Suprapubic skin (tissue), 4 donors: ENCODE measurements at regions not wholly inside any gene's neighbourhood (a gene's known extent, or its start where the extent isn't known, plus 50 kb on each side); places are given as distances from the start of the nearest gene placed in this dataset.

ENCODE experiments used
- DNase-seq, 2 donors: peaks; one replicate each; pipeline ENCODE4 v3.0.0-alpha.2; 2019; ENCODE audit warnings: low spot score in 2 of 2
- H3K27ac ChIP-seq: fragments of 200-600 bp; sonication (generic); one replicate; pipeline ENCODE4 v1.5.1; 2019
- H3K27me3 ChIP-seq: fragments of 200-600 bp; sonication (generic); one replicate; pipeline ENCODE4 v1.5.1; 2019
- H3K36me3 ChIP-seq: fragments of 200-600 bp; sonication (generic); one replicate; pipeline ENCODE4 v1.5.1; 2019
- H3K4me1 ChIP-seq: fragments of 200-600 bp; sonication (generic); one replicate; pipeline ENCODE4 v1.5.1; 2019
- H3K4me3 ChIP-seq: fragments of 200-600 bp; sonication (generic); one replicate; pipeline ENCODE4 v1.5.1; 2019; ENCODE audit warnings: mild to moderate bottlenecking
- H3K9me3 ChIP-seq: fragments of 200-600 bp; sonication (generic); one replicate; pipeline ENCODE4 v1.5.1; 2019
- EP300 ChIP-seq: sonication (generic); formaldehyde crosslinking; IDR thresholded peaks from one replicate; pipeline ENCODE4 v1.6.1; 2017; ENCODE audit warnings: antibody characterized with exemption
- POLR2A ChIP-seq, 2 donors: fragments of 450-650 bp; IDR thresholded peaks; one replicate each; pipeline ENCODE4 v1.6.1; 2017; ENCODE audit warnings: antibody characterized with exemption in 2 of 2, mild to moderate bottlenecking in 2 of 2, moderate library complexity in 2 of 2
- POLR2AphosphoS5 ChIP-seq, 3 donors: sonication (generic); formaldehyde crosslinking; IDR thresholded peaks; one replicate each; pipeline ENCODE4 v1.6.1; 2017; ENCODE audit warnings: antibody characterized with exemption in 3 of 3
- WGBS: methylation state at CpG from one replicate; pipeline ENCODE4 v1.1.5; 2018; 5-methylcytosine and 5-hydroxymethylcytosine counted together
- TF ChIP-seq, protein P1 (sequence below), 2 donors: fragments of 200-600 bp in 1 of 2; fragments of 450-650 bp in 1 of 2; sonication (generic) in 1 of 2; IDR thresholded peaks; one replicate each; pipeline ENCODE4 v1.5.1; 2016 to 2019; ENCODE audit warnings: antibody characterized with exemption in 2 of 2, mild to moderate bottlenecking in 1 of 2, moderate library complexity in 1 of 2

DNA sequence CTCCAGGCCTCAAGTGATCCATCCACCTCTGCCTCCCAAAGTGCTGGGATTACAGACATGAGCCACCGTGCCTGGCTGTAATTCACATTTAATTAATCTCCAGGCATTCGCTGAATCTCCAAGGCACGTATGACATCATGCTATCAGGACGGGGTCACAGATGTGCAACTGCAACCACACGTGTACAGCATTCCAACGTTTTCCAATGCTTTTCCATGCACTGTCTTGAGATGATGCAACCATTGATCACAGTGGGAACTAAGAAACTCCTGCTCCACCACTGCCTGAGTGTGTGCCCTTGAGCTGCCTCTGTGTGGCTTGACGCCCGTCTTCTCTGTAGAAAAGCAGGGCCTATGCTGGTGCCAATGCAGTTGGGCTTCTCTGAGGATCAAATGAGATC lies 119.8 kb upstream of the LYZL2 start:
- WGBS = 68% methylated on average over 8 of the region's 8 CpGs
- TF ChIP-seq POLR2AphosphoS5 (IDR thresholded peaks at IDR 0.05) (no peak), EP300 (no peak), POLR2A (IDR thresholded peaks at IDR 0.05) (no peak)
- TF ChIP-seq, protein P1, sequence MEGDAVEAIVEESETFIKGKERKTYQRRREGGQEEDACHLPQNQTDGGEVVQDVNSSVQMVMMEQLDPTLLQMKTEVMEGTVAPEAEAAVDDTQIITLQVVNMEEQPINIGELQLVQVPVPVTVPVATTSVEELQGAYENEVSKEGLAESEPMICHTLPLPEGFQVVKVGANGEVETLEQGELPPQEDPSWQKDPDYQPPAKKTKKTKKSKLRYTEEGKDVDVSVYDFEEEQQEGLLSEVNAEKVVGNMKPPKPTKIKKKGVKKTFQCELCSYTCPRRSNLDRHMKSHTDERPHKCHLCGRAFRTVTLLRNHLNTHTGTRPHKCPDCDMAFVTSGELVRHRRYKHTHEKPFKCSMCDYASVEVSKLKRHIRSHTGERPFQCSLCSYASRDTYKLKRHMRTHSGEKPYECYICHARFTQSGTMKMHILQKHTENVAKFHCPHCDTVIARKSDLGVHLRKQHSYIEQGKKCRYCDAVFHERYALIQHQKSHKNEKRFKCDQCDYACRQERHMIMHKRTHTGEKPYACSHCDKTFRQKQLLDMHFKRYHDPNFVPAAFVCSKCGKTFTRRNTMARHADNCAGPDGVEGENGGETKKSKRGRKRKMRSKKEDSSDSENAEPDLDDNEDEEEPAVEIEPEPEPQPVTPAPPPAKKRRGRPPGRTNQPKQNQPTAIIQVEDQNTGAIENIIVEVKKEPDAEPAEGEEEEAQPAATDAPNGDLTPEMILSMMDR (IDR thresholded peaks at IDR 0.05) = no peak

DNA sequence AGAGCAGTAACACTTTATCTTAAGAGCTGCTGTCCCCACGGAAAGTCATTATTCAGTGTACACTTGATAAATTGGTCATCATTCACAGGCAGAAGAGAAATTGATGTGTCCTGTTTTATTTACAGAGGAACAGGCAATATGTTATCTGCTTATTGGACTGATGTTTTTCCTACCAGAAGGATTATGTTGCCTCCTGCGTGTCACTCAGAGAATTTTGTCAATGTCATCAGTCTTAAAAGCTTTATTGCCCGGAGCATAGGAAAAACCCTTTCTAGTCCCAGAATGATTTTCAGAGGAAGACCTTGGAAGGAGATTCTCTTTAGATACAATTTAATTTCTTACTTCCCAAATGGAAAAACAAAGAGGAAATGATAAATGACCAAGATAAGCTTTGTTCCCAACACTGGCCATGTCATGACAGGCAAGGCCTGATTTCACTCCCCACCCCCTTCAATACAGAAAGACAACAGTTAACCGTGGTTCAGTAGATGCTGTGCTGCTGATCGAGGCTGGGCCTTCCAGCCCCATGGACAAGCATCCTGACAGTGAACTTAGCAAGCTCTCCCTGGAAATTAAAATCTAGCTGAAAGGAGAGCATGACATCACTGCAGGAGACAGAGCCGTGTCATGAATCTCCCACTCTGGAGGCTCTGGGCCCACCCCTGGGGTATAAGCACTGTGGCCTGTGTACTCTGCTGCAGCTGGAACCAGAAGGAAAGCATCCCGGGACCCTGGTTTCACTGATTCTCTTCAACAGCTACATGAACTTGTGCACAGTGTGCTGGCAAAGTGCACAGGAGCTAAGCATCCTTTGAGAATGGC lies 118.8 kb upstream of the LYZL2 start:
- no peaks in the 10 kb centered on the region for H3K9me3 ChIP-seq
- H3K36me3 ChIP-seq = no peaks in the 10 kb centered on the region
- no peak overlapping the region for H3K27ac ChIP-seq
- H3K4me3 ChIP-seq = no peak overlapping the region
- TF ChIP-seq POLR2AphosphoS5 (IDR thresholded peaks at IDR 0.05) (no peak), EP300 (no peak), POLR2A (IDR thresholded peaks at IDR 0.05) (no peak)
- TF ChIP-seq, protein P1 (IDR thresholded peaks at IDR 0.05) = no peak
- no peaks in the 10 kb centered on the region for H3K27me3 ChIP-seq
- DNase-seq = no peak
- 77% methylated on average over 6 of the region's 7 CpGs for WGBS
- peaks cover 7% of the 10 kb centered on the region for H3K4me1 ChIP-seq

More for the DNA sequence above, 119.8 kb upstream of the LYZL2 start:
- no peak overlapping the region for H3K27ac ChIP-seq
- no peak for DNase-seq
- H3K9me3 ChIP-seq = no peaks in the 10 kb centered on the region
- H3K36me3 ChIP-seq = no peaks in the 10 kb centered on the region
- peaks cover 7% of the 10 kb centered on the region for H3K4me1 ChIP-seq
- H3K27me3 ChIP-seq = no peaks in the 10 kb centered on the region
- no peak overlapping the region for H3K4me3 ChIP-seq

DNA sequence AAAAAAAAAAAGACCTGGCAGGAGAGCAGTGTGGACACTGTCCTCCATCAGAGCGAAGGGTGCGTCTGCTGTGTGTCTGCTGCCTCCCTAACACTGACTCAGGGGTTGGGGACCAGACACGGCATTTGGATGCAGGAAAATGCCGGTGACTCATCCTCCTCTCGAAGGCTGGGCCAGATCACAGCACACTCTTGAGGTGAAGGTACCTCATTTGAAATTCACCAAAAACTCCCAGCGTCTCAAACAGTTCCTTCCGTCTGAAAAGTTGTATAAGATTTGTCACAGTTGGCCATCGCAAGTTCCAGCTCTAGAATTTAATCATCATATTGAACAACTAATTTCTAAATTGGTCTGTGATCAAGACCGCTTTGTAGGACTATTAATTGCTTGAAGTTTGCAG lies 118.1 kb upstream of the LYZL2 start:
- TF ChIP-seq EP300 (no peak), POLR2A (IDR thresholded peaks at IDR 0.05) (no peak), POLR2AphosphoS5 (IDR thresholded peaks at IDR 0.05) (no peak)
- TF ChIP-seq, protein P1 (IDR thresholded peaks at IDR 0.05) = no peak
- Histone ChIP-seq H3K36me3 (no peaks in the 10 kb centered on the region), H3K9me3 (no peaks in the 10 kb centered on the region), H3K4me1 (peaks cover 6% of the 10 kb centered on the region), H3K27me3 (no peaks in the 10 kb centered on the region), H3K4me3 (no peak overlapping the region), H3K27ac (no peak overlapping the region)
- no peak for DNase-seq
- WGBS = 75% methylated on average over 9 of the region's 9 CpGs

DNA sequence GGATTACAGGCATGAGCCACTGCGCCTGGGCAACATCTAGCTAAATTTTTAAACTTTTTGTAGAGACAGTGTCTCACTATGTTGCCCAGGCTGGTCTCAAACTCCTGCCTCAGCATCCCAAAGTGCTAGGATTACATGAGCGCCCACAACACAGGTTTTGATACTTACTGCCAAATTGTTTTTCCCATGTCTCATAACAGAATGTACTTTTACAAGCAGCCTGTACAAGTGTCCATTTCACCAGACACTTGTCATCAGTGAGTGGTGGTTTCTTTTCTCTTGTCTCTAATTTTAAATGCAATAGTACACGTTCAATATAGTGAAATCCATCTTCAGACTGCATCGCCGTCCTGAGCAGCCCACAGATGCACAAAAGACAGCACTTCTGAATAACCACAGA lies 116.4 kb upstream of the LYZL2 start:
- Histone ChIP-seq H3K4me3 (no peak overlapping the region), H3K9me3 (no peaks in the 10 kb centered on the region), H3K36me3 (no peaks in the 10 kb centered on the region), H3K27me3 (no peaks in the 10 kb centered on the region), H3K27ac (no peak overlapping the region), H3K4me1 (no peaks in the 10 kb centered on the region)
- 88% methylated on average over 5 of the region's 5 CpGs for WGBS
- no peak for DNase-seq
- TF ChIP-seq POLR2AphosphoS5 (IDR thresholded peaks at IDR 0.05) (no peak), POLR2A (IDR thresholded peaks at IDR 0.05) (no peak), EP300 (no peak)
- TF ChIP-seq, protein P1 (IDR thresholded peaks at IDR 0.05) = no peak

DNA sequence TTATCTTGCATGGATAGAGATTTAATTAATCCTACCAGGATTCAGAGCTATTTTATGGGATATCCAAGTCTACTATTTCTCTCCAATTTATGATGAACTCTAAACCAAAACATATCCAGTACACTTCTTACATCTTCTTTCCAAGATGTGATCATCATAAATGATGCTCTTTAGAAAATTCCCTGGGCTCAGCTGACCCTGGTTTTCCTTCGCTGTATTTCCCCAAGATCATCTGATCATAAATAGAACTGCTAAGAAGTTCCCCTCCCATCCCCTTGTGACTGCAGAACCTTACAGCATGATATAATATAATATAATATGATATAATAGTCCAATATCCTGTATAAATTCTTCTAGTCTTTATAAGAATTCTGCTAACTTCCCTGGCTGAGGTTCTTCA lies 114.6 kb upstream of the LYZL2 start:
- no peak overlapping the region for H3K4me3 ChIP-seq
- H3K4me1 ChIP-seq = no peaks in the 10 kb centered on the region
- 59% methylated on average over 1 of the region's 1 CpG for WGBS
- no peaks in the 10 kb centered on the region for H3K27me3 ChIP-seq
- TF ChIP-seq POLR2A (IDR thresholded peaks at IDR 0.05) (no peak), POLR2AphosphoS5 (IDR thresholded peaks at IDR 0.05) (no peak), EP300 (no peak)
- TF ChIP-seq, protein P1 (IDR thresholded peaks at IDR 0.05) = no peak
- no peak overlapping the region for H3K27ac ChIP-seq
- no peaks in the 10 kb centered on the region for H3K36me3 ChIP-seq
- DNase-seq = no peak
- no peaks in the 10 kb centered on the region for H3K9me3 ChIP-seq
